H9 (cell line): ENCODE measurements at regions not wholly inside any gene's neighbourhood (a gene's known extent, or its start where the extent isn't known, plus 50 kb on each side); places are given as distances from the start of the nearest gene placed in this dataset.

Experiments
- DNase-seq: peaks from one replicate; pipeline ENCODE4 v3.0.0-alpha.2; 2017
- H2AFZ ChIP-seq: one replicate; pipeline ENCODE4 v1.6.1; 2013; ENCODE audit warnings: mild to moderate bottlenecking, low read length, control low read depth, moderate library complexity
- H2AK5ac ChIP-seq: 2 replicates; pipeline ENCODE4 v1.6.1; 2013; ENCODE audit warnings: low read length, control low read depth, mixed read lengths; ENCODE audit not compliant: insufficient read length
- H2BK120ac ChIP-seq: one replicate; pipeline ENCODE4 v1.6.1; 2013; ENCODE audit warnings: low read depth, mild to moderate bottlenecking, low read length, control low read depth, inconsistent platforms; ENCODE audit not compliant: poor library complexity, severe bottlenecking
- H2BK12ac ChIP-seq: 2 replicates; pipeline ENCODE4 v1.6.1; 2013; ENCODE audit warnings: low read length, control low read depth, mixed read lengths, low read depth; ENCODE audit not compliant: insufficient read length
- H2BK15ac ChIP-seq: 2 replicates; pipeline ENCODE4 v1.6.1; 2013; ENCODE audit warnings: low read depth, low read length, control low read depth
- H2BK20ac ChIP-seq: one replicate; pipeline ENCODE4 v1.6.1; 2013; ENCODE audit warnings: low read depth, mild to moderate bottlenecking, low read length, control low read depth, inconsistent platforms; ENCODE audit not compliant: poor library complexity, severe bottlenecking
- H2BK5ac ChIP-seq: 2 replicates; pipeline ENCODE4 v1.6.1; 2013; ENCODE audit warnings: low read length, control low read depth, mixed read lengths; ENCODE audit not compliant: insufficient read length
- H3K14ac ChIP-seq: 2 replicates; pipeline ENCODE4 v1.6.1; 2013; ENCODE audit warnings: low read length, control low read depth; ENCODE audit not compliant: insufficient read depth
- H3K18ac ChIP-seq: 2 replicates; pipeline ENCODE4 v1.6.1; 2013; ENCODE audit warnings: low read depth, mild to moderate bottlenecking, mixed read lengths, low read length, control low read depth; ENCODE audit not compliant: insufficient read length
- H3K23ac ChIP-seq: 2 replicates; pipeline ENCODE4 v1.6.1; 2013; ENCODE audit warnings: low read length, control low read depth, mixed read lengths, low read depth; ENCODE audit not compliant: insufficient read length
- H3K23me2 ChIP-seq: 2 replicates; pipeline ENCODE4 v1.6.1; 2013; ENCODE audit warnings: low read depth, mild to moderate bottlenecking, mixed read lengths, low read length, control low read depth; ENCODE audit not compliant: insufficient read length, poor library complexity, severe bottlenecking
- H3K27ac ChIP-seq: 2 replicates; pipeline ENCODE4 v1.5.1; 2013; ENCODE audit warnings: low read length, control low read depth, mixed read lengths, low read depth; ENCODE audit not compliant: insufficient read length
- H3K27me3 ChIP-seq: 2 replicates; pipeline ENCODE4 v1.6.1; 2013; ENCODE audit warnings: low read length, control low read depth, inconsistent platforms; ENCODE audit not compliant: insufficient read depth
- H3K4ac ChIP-seq: 2 replicates; pipeline ENCODE4 v1.6.1; 2013; ENCODE audit warnings: low read depth, mild to moderate bottlenecking, control low read depth, inconsistent platforms, low read length, moderate library complexity
- H3K4me1 ChIP-seq: 2 replicates; pipeline ENCODE4 v1.6.1; 2013; ENCODE audit warnings: low read length, control low read depth, inconsistent platforms; ENCODE audit not compliant: insufficient read depth
- H3K4me2 ChIP-seq: 2 replicates; pipeline ENCODE4 v1.6.1; 2013; ENCODE audit warnings: low read length, control low read depth, mixed read lengths; ENCODE audit not compliant: insufficient read length, insufficient read depth
- H3K56ac ChIP-seq: 2 replicates; pipeline ENCODE4 v1.6.1; 2013; ENCODE audit warnings: low read depth, mild to moderate bottlenecking, mixed read lengths, low read length, control low read depth; ENCODE audit not compliant: insufficient read length
- H3K79me1 ChIP-seq: 2 replicates; pipeline ENCODE4 v1.6.1; 2013; ENCODE audit warnings: low read depth, mild to moderate bottlenecking, moderate library complexity, low read length, control low read depth, inconsistent platforms; ENCODE audit not compliant: insufficient read depth, poor library complexity, severe bottlenecking
- H3K79me2 ChIP-seq: 2 replicates; pipeline ENCODE4 v1.6.1; 2013; ENCODE audit warnings: low read length, control low read depth, inconsistent platforms; ENCODE audit not compliant: insufficient read depth
- H3K9ac ChIP-seq: 2 replicates; pipeline ENCODE4 v1.6.1; 2013; ENCODE audit warnings: low read length, control low read depth, mixed read lengths; ENCODE audit not compliant: insufficient read length; ENCODE audit errors: extremely low read depth
- H3K9me3 ChIP-seq: one replicate; pipeline ENCODE4 v1.6.1; 2013; ENCODE audit warnings: low read depth, low read length, inconsistent platforms; ENCODE audit not compliant: control insufficient read depth
- H3T11ph ChIP-seq: one replicate; pipeline ENCODE4 v1.6.1; 2013; ENCODE audit warnings: mild to moderate bottlenecking, low read length, control low read depth, inconsistent platforms
- H4K20me1 ChIP-seq: one replicate; pipeline ENCODE4 v1.6.1; 2013; ENCODE audit not compliant: control insufficient read depth, insufficient read length, insufficient read depth
- H4K5ac ChIP-seq: 2 replicates; pipeline ENCODE4 v1.6.1; 2013; ENCODE audit warnings: low read depth, mild to moderate bottlenecking, mixed read lengths, low read length, control low read depth; ENCODE audit not compliant: insufficient read length
- H4K8ac ChIP-seq: replicated peaks from 2 replicates; pipeline ENCODE4 v1.6.1; 2013; ENCODE audit warnings: low read length, control low read depth, mixed read lengths, low read depth; ENCODE audit not compliant: insufficient read length
- H4K91ac ChIP-seq: 2 replicates; pipeline ENCODE4 v1.6.1; 2013; ENCODE audit warnings: low read depth, mild to moderate bottlenecking, moderate library complexity, mixed read lengths, low read length, control low read depth; ENCODE audit not compliant: insufficient read length
- H3K27ac Mint-ChIP-seq, 3 experiments: 2 replicates in 2 of 3; 3 replicates in 1 of 3; pipeline ENCODE4 v1.8.0; 2020 to 2021; ENCODE audit warnings: mixed read lengths in 3 of 3, mild to moderate bottlenecking in 1 of 3, moderate library complexity in 1 of 3
- H3K27me3 Mint-ChIP-seq: 2 replicates; pipeline ENCODE4 v1.8.0; 2021; ENCODE audit warnings: low read depth, mild to moderate bottlenecking, moderate library complexity, mixed read lengths
- H3K36me3 Mint-ChIP-seq, 3 experiments: 2 replicates in 2 of 3; 3 replicates in 1 of 3; pipeline ENCODE4 v1.8.0; 2020 to 2021; ENCODE audit warnings: low read depth in 3 of 3, mixed read lengths in 3 of 3; ENCODE audit not compliant: insufficient read depth in 1 of 3
- H3K4me1 Mint-ChIP-seq, 2 experiments: 2 replicates each; pipeline ENCODE4 v1.8.0; 2020; ENCODE audit warnings: mixed read lengths in 2 of 2
- H3K4me3 Mint-ChIP-seq, 2 experiments: 2 replicates in 1 of 2; 3 replicates in 1 of 2; pipeline ENCODE4 v1.8.0; 2020 to 2021; ENCODE audit warnings: mild to moderate bottlenecking in 2 of 2, mixed read lengths in 2 of 2, moderate library complexity in 1 of 2
- H3K9me3 Mint-ChIP-seq, 2 experiments: 2 replicates in 1 of 2; 3 replicates in 1 of 2; pipeline ENCODE4 v1.8.0; 2020; ENCODE audit warnings: mild to moderate bottlenecking in 2 of 2, mixed read lengths in 2 of 2, moderate library complexity in 1 of 2
- CTCF ChIP-seq: fragments of 200-600 bp; sonication (generic); conservative IDR thresholded peaks from 3 replicates; pipeline ENCODE4 v1.8.0; 2021; ENCODE audit warnings: antibody characterized with exemption, mild to moderate bottlenecking
- WGBS: extraction: QIAGEN DNeasy Blood & Tissue Kit; methylation state at CpG from one replicate; pipeline ENCODE4 v1.1.7; 2013; ENCODE audit warnings: missing lambda C conversion rate, low lambda C conversion rate, mixed read lengths; ENCODE audit not compliant: insufficient read length; ENCODE audit errors: extremely low coverage; 5-methylcytosine and 5-hydroxymethylcytosine counted together

GRCh38 chr16:87165885-87166284 lies 151.3 kb downstream of the C16orf95 start:
- Histone ChIP-seq H4K91ac (no peak overlapping the region), H4K8ac (no peak overlapping the region), H2BK12ac (no peak overlapping the region), H3K14ac (no peak overlapping the region), H2BK15ac (no peak overlapping the region), H3K56ac (no peak overlapping the region), H4K20me1 (no peaks in the 10 kb centered on the region), H3K9ac (no peak overlapping the region), H3K4me2 (no peak overlapping the region), H3K4me1 (no peaks in the 10 kb centered on the region), H2BK120ac (no peak overlapping the region), H2BK20ac (no peak overlapping the region), H3K27ac (no peak overlapping the region), H3K4ac (no peak overlapping the region), H3K79me1 (no peaks in the 10 kb centered on the region), H3K23me2 (no peaks in the 10 kb centered on the region), H2AFZ (no peak overlapping the region), H4K5ac (no peak overlapping the region), H3K18ac (no peak overlapping the region), H3K79me2 (no peaks in the 10 kb centered on the region), H3T11ph (no peak overlapping the region), H3K27me3 (no peaks in the 10 kb centered on the region), H3K9me3 (no peaks in the 10 kb centered on the region), H2AK5ac (no peak overlapping the region), H2BK5ac (no peak overlapping the region), H3K23ac (no peak overlapping the region)
- no peak overlapping the region for H3K27ac Mint-ChIP-seq
- no peak for DNase-seq
- peaks cover 2 to 3% of the 10 kb centered on the region in 2 experiments; a peak in 3 of 5 replicates for H3K9me3 Mint-ChIP-seq
- H3K4me3 Mint-ChIP-seq, result no peak overlapping the region
- no peaks in the 10 kb centered on the region; a peak in 1 of 7 replicates for H3K36me3 Mint-ChIP-seq
- TF ChIP-seq CTCF, result no peak
- peaks cover 6% of the 10 kb centered on the region; the same call in 1 of the 2 replicates for H3K27me3 Mint-ChIP-seq
- no peaks in the 10 kb centered on the region; a peak in 1 of 4 replicates for H3K4me1 Mint-ChIP-seq
- no CpG with 5 or more reads among the region's 9 CpGs for WGBS
